T-helper 22 cell (primary cell): ENCODE measurements at regions not wholly inside any gene's neighbourhood (a gene's known extent, or its start where the extent isn't known, plus 50 kb on each side); places are given as distances from the start of the nearest gene placed in this dataset.
"Not testable (repeated sequence)": the region's sequence is repeated elsewhere in the genome, so short reads cannot be mapped to it uniquely, and the experiment has no call there.

Experiments
- DNase-seq: peaks from one replicate; pipeline ENCODE4 v3.0.0-alpha.2; 2020; ENCODE audit warnings: low read depth

DNA sequence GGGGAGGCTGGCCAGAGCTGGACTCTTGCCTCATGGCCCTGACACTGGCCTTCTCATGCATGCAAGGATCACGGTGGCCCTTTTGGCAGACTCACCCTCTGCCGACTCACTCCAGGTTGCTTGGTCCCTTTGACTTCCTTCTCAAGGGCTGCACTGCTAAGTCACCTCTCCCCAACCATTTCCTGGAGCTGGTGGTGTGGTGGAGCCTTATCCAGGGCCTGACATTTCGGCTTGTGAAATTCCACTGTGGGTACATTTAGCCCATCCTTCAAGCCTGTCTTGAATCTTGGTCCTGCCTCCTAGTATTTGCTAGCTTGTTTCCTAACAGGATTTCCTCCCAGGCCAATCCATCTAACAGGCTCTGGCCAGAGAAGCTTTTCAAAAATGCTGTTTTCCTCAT, 52.6 kb upstream of the JUN start:
- DNase-seq, result no peak

DNA sequence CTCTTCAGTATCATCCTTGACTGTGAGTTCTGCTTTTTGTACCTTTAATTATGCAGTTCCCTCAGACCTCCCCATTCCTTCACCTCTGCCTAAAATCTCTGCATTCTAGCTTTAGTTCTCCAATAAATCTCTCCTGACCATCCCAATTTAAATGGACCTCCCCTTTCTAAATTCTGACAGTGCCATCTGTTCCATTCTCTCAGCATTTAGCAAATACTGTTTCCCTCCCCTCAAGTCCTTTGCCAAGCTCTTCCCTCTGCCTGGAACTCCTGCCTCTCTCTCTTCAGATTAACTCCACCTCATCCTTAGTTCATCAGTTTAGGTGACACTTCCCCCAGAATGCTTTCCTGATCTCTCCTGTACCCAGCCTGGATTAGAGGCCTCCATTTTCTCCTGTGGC, 54.0 kb upstream of the JUN start:
- DNase-seq, result no peak

DNA sequence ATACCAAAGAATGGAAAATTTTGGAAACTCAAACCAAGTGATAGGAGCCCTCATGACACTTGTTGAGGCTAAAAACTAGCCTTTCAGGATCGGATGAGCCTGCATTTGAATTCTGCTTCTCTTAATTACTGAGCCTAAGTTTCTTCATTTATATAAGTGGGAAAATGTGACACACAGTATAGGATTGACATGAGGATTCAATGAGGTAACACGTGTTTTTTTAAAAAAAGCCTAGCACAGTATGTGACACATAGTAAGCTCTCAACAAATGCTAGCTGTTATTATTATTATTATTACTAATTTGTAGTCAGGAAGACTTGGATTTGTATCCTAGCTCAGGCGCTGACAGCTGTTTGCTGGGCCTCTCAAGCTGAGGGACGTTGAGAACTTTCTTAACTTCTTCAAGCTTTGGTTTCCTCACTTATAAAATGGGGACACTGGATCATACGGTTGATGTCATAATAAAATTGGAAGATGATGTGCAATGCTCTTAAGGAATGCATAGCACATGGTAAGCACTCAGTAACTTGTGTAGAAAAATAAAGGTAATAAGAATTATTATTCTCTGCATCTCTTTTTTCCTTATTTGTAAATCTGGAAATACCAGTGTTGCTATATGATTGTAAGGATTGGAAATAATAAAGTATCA, 55.4 kb upstream of the JUN start:
- DNase-seq, result no peak

DNA sequence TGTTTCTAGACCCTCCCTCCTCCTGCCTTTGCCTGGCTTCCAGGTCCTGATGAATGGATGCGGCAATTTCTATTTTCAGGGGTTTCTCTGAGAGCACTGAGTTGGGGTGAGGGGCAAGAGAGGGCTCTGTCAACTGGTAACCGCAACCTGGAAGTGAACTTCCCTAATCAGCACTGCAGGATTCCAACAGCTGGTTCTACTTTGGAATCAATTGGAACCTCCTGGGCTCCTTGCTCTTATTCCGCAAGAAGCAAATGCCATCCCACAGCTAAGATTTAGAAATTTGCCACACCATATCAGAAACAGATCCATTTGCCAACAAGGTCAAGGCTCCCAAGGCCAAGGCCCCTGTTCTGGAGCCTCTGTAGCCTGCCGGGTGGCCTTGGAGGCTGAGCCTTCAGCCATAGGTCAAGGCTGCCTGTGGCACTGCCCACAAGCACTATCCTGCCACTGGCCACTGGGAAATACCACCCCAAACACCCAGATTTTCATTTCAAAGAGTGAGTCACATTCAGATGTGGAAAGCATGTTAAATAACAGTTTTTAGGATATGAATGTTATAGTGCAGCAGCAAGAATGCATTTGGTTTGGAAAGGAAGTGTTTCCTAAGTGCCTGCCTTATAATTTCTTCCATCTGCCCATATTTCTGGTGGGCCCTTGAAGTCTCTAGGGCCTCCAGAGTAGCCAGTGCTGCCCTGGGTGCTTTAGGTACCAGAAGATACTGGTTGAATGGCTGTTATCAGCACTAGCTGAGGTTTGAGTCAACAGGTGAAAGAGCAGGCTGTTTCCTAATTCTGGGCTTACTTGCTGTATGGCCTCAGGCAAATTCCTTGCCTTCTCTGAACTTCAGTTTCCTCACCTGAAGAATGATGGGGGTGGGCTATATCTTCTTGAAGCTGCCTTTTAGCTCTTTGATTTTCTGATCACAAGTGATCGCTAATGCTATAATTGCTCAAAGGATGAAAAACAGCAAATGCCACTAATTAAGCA, 56.3 kb upstream of the JUN start:
- DNase-seq, result no peak

DNA sequence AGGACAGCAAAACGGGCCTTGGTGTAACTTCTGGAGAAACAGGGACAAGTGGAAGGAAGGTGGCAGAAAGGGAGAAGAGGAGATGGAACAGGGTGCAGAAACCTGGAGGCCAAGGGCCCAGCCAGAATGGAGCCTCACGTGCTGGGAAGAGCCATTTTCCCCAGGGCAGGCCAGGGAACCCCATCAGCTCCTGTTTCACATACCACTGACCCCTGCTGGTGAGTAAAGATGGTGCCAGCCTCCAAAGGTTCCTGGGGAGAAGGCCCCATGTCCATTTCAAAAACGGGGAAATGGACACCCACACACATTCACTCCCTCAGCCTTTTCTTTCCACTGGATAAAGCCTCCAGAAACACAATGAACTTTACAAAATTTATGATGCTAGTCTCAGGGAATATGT, 57.6 kb upstream of the JUN start:
- DNase-seq, result peak; percentile 1

DNA sequence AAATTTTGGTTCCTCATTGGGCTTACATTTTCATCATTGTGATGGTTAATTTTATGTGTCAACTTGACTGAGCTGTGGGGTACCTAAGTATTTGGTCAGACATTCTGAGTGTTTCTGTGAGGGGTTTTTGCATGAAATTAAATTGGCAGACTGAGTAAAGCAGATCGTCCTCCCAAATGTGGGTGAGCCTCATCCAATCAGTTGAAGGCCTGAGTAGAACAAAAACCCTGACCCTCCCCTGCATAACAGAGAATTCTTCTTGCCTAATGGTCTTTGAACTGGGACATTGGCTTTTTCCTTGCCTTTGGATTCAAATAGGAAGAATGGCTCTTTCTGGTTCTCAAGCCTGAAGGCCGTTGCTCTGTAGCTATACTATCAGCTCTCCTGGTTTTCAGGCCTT, 59.1 kb upstream of the JUN start:
- no peak for DNase-seq

DNA sequence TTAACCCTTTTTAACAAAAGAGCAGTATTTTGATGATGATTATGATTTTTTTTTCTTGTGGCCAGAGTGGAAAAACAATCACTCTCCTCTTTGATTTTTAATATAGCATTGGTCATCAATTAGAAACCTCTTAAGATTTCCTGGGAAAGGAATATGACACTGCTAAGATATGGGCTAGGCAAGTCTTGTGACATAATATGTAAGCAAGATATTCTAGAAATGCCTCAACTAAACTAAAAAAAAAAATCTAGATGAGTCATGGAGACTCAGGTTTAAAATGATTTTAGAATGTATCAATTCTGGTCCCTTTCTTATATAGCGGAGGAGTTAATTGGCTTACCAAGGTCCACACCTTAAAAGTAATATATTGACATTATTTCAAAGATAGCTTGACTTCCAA, 60.3 kb upstream of the JUN start:
- DNase-seq, result no peak

DNA sequence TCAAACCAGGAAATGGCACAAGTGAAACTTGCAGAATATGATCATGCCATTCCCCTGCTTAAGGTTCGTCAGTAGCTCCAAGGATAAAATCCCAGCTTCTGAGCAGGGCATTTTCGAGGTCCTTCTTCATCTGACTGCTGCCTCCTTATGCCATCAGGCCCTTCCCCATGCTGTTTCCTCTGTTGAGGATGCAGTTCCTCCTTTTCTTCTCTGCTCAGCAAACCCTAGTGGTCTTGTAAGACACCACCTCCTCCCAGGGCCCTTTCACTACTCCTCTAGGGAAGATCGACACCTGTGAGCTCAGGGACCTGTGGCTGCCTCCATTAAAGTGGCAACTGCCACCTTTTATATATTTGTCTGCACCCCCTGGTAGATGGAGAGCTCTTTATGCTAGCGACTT, 62.1 kb upstream of the JUN start:
- DNase-seq, result no peak

DNA sequence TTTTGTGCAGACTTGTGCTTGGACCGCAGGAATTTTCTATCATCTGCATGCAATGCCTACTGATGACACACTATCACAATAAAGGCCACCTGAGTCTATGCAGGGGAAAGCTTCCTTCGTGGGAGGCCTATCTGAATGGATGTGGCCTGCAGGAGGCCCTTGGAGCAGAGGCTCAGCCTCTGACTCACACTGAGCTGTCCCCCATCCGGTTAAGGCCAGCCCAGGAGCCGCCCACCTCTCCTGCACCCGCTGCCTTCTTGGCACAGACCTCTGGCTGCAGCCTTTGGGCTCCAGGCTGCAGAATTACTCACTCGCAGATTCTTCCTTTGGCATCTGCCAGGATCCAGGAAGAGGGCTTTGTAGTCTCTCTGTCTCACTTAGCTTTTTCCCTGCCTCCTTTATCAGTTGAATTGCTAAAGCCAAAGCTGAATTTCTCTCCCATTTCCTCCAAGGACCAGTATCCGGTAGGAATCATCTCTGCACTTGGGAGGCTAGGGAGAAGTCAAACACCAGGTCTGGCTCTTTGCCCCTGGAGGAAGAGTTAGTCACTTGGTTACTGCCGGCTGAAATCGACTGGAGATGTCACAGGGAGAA, 65.1 kb upstream of the JUN start:
- no peak for DNase-seq

DNA sequence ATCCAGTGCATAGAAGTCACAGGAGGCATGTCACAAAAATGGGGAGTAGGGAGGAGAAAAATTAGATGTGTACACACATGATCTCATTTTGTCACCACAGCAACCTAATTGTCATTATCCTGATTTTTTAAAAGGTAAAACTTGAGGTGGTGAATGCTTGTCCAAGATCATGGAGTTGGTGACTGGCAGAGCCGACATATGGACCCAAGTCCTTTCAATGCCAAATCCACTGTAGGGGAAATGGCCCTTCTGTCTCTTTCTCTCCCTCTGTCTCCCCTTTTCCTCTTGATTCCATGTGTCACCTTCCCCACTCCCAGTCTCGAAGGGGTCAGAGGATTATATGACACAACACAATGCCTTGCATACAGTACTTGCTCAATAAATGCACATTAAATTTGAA, 65.7 kb upstream of the JUN start:
- no peak for DNase-seq

DNA sequence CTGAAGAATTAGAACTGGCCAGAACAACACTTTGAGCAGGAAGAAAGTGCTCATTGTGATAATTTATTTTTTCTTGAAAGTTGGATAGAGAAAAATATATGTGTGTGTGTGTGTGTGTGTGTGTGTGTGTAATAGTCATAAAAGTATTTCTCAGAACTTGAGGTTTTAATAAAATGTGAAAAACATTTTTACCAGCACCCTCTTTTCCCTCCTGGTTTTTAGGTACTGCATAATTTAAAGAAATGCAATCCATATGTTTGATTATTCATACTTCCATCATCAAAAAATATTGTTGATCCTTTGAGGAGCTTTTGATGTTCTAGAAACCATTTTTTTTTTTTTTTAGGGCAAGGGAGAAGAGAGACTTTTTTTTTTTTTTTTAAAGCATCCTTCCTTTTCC, 66.8 kb upstream of the JUN start:
- DNase-seq, result no peak

DNA sequence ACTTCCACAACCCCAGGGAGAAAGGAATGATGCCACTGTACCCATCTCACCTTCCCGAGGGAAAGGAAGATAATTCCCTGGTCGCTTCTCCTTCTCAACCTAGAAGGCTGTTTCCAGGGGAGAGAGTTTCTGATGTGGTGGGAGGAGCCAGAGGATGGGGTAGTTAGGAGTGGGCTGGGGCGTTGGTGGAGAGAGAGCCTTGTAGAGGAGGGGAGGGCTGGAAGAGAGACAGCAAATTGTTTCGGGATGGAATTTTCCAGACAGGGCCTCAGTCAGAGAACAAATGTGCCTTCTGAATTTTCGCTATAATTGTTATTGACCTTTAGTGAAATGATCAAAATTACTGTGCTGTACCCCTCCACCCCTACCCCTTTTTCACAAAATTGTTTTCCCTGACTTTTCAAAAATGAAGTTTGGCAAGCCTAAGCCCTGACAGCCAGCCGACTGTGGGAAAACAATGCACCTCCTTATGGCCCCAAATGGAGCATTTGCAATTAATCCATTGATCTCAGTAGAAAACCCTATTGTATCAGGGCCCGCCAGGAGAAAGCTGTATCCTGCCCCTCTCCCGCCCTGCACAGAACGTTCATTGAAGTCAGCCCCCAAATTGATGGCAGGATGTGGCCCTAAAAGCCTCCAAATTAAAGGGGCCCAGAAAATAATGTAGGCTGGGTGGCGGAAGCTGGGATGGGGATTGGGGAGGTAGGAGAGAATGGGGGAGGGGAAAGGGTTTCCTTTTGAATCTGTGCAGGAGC, 69.1 kb upstream of the JUN start:
- DNase-seq, result no peak

DNA sequence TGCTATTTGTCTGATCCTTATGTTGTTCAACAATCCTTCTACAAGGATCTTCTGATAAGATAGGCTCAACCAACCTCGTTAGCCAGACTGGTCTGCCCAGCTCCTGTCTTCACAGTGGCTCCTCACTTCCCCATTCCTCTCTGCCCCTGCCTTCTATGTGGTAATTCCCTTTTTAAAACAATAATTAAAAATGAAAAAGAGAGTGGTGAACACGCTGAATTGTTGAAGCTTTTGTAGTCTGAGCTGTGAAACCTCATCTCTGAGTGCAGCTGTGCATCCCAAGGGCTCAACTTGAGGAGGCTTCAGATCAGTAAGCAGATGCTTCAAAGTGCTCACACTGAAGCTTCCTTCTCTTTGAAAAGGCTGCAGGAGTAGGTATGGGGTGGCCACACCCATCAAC, 70.7 kb upstream of the JUN start:
- no peak for DNase-seq

DNA sequence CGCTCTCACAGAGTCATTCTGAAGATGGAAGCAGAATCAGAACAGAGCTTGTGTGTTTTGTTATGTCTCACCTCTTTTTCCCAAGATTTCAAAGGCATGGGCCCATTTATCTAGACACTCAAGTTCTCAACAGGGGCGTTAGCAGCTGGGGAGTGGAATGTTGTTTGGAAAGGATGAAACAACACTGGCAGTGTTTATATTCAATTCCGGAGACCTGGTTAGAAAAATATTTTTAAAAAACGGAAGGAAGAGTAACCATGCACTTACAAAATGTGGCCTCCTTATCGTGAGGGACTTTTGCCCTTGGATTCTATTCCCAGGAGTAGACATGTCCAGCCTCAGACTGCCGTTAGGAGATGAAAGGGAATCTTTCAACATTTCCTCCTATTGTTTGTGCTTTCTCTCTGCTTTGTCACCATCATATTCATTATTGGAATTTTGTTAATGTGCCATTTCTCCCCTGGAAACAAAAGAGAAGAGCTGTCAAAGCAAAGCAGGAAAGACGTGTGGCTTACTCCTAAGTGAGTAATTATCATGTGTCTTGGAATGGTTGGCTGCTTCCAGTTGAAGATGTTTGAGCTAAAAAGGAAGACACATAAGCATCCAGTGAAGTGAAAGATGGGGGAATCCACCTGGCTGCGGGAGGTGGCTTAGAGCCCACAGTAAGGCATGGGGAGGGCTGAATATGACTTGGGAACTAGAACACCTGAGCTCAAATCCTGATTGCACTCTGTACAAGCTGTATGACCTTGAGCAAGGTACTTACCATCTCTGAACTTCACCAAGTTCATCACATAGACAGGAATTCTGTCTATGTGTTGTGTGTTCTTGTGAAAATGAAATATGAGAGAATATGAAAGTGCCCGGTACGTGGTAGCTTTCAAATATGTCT, 71.7 kb upstream of the JUN start:
- DNase-seq, result no peak

DNA sequence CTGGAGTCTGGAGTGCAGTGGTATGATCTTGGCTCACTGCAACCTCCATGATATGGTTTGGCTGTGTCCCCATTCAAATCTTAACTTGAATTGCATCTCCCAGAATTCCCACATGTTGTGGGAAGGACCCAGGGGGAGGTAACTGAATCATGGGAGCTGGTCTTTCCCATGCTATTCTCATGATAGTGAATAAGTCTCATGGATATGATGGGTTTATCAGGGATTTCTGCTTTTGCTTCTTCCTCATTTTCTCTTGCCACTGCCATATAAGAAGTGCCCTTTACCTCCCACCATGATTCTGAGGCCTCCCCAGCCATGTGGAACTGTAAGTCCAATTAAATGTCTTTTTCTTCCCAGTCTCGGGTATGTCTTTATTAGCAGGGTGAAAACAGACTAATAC, 72.4 kb upstream of the JUN start:
- not testable (repeated sequence) for DNase-seq

DNA sequence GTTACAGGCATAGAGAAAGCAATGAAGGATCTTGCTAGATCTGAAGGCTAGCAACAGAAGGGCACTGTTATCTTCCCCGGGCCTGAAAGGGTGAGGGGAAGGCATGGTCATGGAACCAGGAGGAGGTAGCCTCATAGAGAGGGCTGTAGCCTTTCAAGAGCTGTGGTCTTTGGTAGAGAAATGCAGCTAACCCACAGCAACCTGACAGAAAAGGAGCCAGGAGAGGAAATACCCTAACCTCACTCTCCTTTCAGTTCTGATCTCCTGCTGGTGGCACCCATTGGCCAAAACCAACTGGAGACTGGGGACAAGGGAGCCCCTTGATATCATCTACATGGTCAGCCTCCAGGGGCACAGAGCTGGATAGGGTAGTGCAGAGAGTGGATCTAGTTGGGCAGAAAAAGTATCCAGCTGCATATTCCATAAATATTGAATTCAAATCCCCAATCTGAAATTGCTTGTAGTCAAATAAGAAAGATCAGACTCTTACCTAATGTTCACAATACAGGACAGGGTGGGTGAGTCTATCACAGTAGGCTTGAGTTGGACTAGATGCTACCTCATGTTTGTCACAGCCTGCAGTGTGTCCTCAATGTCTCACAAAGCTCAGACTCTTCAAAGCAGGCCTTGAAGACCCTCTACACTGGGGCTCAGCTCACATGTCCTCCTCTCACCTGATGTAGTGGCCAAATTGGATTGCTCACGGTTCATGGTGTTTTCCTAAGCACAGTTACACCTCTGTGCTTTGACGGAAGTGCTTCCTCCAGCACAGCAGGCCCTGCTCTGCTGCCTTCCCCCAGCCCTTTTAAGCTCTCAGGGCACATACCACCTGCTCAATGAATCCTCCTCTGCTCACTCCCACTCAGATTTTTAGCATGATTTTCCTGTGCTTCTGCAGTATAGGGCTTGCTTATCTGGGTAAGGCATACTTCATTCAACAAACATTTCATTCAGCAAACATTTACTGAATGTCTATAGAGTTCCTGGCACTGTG, 74.1 kb upstream of the JUN start:
- no peak for DNase-seq

DNA sequence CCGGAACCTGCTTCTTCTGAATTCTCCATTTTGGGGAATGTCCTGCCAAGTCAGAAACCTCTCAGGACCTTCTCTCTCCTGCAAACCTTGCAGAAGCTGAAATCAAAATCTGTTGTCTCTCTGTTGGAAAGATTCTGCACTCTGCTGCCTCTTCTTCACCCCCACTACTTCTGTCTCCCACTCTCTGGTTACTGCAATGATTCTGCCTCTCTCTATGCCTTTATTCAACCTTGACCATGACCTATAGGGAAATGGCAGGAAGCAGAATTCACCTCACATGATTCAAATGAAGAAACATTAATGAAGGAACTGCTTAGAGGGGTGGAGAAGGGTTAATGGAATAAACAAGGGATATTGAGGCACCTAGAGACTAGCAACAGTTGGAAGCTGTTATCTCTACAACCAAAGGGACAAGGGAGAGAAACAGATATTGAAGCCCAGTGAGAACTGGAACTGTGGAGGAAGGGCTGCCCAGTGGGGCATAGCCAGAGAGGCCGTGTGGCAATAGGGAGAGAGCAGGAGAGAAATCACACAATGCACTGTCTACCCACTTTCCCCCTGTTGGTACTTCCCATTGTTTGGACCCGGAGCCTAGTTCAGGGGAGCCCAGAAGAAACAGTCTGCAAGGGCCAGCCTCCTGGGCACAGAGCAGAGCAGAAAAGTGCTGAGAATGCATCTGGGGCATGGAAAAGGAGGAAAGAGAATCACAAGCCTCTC, 76.1 kb upstream of the JUN start:
- no peak for DNase-seq

DNA sequence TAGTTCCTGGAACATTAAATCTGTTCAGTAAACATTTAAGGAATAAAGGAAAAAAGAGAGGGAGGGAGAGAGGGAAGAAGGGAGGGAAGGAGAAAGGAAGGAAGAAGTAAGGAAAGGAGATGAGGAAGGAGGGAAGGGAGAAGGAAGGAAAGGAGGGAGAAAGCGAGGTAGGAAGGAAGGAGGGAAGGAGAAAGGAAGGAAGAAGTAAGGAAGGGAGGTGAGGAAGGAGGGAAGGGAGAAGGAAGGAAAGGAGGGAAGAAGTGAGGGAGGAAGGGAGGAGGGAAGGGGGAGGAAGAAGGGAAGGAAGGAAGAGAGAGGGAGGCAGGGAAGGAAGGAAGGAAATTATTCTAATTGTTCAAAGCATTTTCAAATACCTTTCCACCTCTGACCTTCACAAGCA, 77.2 kb upstream of the JUN start:
- DNase-seq, result no peak

DNA sequence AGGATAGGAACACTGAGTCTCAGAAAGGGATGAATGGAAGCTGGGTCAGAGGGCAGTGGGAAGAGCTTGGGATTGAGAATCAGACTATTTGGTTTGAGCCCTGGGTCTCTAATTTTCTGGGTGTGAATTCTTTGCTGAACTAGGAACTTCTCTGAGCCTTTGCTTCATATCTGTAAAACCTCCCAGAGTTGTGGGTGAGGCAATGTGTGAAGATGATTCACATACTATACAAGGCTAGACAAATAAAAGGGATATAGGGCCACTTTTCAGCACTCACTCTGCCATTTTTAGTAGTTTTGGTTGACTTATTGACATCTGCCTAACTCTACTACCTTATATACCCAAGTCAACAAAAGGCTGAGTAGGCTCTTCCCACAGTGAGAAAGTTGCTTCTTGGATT, 77.7 kb upstream of the JUN start:
- no peak for DNase-seq
